ENCODE measurements at regions not wholly inside any gene's neighbourhood (a gene's known extent, or its start where the extent isn't known, plus 50 kb on each side); places are given as distances from the start of the nearest gene placed in this dataset.

DNA sequence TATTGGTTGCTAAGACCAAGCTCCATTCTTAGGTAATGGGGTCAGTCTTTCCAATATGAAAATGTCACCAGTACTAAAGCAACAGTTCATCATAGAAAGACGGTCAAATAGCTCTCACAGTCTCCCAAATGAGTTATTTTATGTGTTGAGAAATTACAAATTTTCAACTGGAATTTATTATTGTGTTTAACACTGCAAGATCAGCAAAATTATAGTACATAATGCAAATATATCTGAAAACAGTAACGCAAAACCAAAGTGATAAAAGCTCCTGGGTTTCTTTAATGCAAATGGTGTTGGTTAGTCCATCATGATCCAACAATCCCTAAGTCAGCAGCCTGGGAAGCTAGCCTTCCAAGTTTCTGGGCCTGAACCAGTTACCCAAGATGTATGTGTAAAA, 61.5 kb upstream of the EGFL6 start:
- no peak for TF ChIP-seq POLR2AphosphoS5 (IDR thresholded peaks at IDR 0.05)
- TF ChIP-seq, protein P1, sequence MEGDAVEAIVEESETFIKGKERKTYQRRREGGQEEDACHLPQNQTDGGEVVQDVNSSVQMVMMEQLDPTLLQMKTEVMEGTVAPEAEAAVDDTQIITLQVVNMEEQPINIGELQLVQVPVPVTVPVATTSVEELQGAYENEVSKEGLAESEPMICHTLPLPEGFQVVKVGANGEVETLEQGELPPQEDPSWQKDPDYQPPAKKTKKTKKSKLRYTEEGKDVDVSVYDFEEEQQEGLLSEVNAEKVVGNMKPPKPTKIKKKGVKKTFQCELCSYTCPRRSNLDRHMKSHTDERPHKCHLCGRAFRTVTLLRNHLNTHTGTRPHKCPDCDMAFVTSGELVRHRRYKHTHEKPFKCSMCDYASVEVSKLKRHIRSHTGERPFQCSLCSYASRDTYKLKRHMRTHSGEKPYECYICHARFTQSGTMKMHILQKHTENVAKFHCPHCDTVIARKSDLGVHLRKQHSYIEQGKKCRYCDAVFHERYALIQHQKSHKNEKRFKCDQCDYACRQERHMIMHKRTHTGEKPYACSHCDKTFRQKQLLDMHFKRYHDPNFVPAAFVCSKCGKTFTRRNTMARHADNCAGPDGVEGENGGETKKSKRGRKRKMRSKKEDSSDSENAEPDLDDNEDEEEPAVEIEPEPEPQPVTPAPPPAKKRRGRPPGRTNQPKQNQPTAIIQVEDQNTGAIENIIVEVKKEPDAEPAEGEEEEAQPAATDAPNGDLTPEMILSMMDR (IDR thresholded peaks at IDR 0.05), result no peak
- no peak for TF ChIP-seq POLR2A (IDR thresholded peaks at IDR 0.05)

Data from stomach (tissue), 4 donors.